GM21526 (cell line): ENCODE measurements at regions not wholly inside any gene's neighbourhood (a gene's known extent, or its start where the extent isn't known, plus 50 kb on each side); places are given as distances from the start of the nearest gene placed in this dataset.

Experiments used
- ATAC-seq: cut with Tn5 transposase; IDR thresholded peaks from one replicate; pipeline ENCODE4 v1.9.1; 2021; ENCODE audit warnings: moderate library complexity; ENCODE audit not compliant: unreplicated experiment, low FRiP score

- ATAC-seq = no peak
Observed at GRCh38 chr1:239772446-239772845, 319.2 kb upstream of the FMN2 start.

DNA sequence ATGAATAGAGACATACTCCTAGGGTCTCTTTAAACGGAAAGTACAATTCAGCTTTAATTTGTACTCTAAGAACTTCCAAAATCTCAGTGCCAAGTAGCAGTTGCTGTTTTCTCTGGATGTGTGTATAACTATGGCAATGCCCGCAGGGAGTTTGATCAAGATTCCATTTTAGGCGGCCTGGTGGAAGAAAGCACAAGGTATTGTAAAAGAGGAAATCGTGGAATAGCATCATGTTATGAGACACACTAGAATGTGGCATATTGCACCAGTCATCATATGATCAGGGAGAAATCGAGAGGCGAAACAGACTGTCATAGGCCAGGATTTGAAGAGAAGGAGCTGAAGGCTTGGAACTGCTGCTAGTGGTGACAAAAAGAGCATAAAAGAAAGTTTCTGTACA, 316.2 kb upstream of the FMN2 start:
- ATAC-seq = no peak

GRCh38 chr1:239778208-239778813, 313.4 kb upstream of the FMN2 start:
- ATAC-seq = no peak

DNA sequence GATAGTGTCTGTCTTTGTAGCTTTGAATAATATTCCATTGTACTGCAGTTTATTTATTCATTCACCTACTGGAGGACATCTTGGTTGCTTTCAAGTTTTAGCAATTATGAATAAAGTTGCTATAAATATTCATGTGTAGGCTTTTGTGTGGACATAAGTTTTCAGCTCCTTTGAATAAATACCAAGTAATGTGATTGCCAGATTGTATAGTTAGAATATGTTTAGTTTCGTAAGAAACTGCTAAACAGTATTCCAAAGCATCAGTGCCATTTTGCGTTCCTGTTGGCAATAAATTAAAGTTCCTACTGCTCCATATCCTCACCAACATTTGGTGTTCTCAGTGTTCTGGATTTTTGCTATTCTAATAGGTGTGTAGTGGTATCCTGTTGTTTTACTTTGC, 311.7 kb upstream of the FMN2 start:
- ATAC-seq = no peak

DNA sequence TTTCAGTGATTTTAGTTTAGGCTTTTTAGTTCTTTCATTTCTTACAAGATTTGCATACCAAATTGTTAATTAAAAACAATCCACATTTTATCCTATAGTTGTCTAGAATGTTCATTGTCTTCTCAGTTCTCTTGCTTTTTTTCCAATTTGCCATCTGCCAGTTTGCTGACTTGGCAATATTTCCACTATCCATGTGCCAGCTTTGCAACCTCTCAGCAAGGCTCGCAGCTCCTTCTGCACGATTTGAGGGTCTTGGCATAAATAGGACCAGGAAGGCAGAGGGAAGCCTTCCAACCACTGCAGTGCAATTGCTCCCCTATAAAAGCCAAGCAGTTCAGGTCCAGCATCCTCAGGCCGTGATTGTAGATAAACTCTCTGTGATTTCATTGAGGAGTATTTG, 306.8 kb upstream of the FMN2 start:
- ATAC-seq = no peak

GRCh38 chr1:239785576-239785975, 306.1 kb upstream of the FMN2 start:
- ATAC-seq = no peak

GRCh38 chr1:239786464-239786863, 305.2 kb upstream of the FMN2 start:
- ATAC-seq = no peak

- ATAC-seq = no peak
Observed at GRCh38 chr1:239792157-239792556, 299.5 kb upstream of the FMN2 start.

DNA sequence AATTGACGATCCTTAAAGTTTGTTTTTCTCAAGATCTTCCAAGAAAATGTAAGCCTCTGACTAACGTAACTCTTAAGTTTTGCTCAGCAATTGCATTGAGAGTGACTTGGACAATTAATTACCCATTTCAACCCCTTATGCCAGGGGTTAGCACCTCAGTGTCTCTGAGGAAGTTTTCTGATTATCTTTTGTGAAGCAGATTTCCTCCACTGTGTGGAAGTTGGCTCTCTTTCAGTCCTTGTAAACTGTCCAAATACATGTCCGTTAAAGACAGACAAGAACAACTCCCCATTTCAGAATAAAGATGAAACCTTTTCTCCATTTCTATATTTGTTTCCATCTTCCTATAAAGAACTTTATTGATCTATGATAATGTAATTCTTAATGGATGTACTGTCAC, 296.4 kb upstream of the FMN2 start:
- no peak for ATAC-seq

- no peak for ATAC-seq
Observed at GRCh38 chr1:239799617-239800016, 292.1 kb upstream of the FMN2 start.

DNA sequence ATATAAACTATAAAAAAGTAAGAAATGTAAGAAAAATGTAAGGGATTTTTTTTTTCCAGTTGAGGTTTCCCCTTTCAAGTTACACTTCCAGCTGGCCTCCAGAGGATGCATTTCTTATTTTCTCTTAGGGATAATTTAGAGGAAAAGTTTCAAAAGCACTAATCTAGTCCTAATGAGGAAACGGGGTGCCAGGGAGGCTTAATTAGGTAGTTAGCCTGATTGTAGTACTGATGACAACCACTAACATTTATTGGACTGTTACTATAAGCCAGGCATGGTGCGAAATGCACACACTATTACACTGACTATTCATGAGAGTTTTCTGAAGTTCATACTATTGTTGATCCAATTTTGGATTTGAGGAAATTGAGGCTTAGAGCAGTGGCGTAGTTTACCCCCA, 290.8 kb upstream of the FMN2 start:
- ATAC-seq = no peak

DNA sequence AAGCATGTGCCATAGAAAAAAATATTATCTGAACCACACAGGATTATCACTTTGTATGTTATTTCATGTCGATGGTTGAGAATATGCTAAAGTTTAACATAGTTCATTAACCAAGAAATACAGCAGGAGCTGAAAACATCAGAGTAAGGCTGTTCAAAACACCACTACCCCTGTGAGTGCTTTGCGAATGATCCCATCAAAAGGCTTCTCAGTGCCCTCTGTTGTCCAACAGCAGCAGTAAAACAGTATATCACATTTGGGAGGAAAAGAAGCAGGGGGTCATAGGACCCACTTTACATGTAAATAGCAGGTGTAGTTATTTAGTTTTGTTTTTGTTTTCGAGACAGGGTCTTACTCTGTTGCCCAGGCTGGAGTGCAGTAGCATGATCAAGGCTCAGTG, 289.4 kb upstream of the FMN2 start:
- ATAC-seq = no peak

DNA sequence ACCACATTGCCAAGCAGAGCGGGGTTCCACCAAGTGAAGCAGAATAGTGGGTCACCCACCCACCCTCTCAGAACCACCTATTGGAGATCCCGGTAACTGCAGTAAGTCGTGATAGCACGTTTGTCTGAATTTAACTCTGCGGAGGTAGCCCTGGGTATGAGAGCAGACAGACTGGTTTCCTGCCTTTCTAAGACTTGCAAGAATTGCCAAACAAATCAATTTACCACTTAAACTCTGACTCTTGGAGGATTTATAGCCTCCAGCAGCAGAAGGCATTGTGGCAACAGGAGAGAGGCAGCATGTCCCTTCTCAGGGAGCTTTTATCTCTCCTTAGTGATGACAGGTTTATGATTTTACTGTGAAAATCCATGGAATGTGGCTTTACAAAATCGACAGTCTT, 287.9 kb upstream of the FMN2 start:
- no peak for ATAC-seq

GRCh38 chr1:239804266-239804665, 287.4 kb upstream of the FMN2 start:
- ATAC-seq = no peak

DNA sequence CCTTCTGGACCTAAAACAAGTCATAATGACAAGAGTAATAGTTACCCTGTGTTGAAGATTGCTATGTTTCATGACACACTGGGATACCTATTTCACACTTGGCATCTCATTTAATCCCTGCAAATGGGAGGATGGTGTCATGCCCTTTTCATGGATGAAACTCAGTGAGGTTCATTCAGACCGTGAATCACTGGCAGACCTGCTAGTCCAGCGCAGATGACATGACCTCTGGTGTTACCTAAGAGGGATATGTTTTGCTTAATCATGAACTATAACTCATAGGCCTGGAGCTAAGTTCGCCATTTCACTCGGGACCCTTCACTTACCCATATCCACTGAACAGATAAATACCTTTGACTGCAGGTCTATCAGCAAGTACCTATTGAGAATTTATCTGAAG, 286.6 kb upstream of the FMN2 start:
- ATAC-seq = no peak

- ATAC-seq = no peak
Observed at GRCh38 chr1:239805851-239806772, 285.6 kb upstream of the FMN2 start.

DNA sequence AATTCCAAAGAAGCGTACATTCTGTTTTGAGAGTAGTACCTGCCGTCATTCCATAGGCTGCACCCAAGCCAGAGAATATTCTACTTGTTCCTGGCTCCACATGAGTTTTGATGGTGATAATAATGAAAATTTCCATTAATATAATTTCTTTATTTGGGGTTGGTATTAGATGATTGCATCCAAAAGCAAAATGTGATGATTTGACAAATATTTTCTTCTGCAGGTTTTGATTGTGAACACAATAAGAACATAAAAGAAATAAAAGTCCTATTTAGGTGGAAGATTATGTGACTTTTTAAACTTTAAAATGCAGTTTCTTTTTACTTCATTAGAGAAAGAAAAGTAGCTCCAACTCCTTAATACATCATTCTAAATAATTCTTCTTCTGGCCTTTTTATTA, 284.8 kb upstream of the FMN2 start:
- ATAC-seq = no peak

GRCh38 chr1:239807361-239807760, 284.3 kb upstream of the FMN2 start:
- no peak for ATAC-seq

GRCh38 chr1:239810061-239810481, 281.6 kb upstream of the FMN2 start:
- ATAC-seq = no peak

DNA sequence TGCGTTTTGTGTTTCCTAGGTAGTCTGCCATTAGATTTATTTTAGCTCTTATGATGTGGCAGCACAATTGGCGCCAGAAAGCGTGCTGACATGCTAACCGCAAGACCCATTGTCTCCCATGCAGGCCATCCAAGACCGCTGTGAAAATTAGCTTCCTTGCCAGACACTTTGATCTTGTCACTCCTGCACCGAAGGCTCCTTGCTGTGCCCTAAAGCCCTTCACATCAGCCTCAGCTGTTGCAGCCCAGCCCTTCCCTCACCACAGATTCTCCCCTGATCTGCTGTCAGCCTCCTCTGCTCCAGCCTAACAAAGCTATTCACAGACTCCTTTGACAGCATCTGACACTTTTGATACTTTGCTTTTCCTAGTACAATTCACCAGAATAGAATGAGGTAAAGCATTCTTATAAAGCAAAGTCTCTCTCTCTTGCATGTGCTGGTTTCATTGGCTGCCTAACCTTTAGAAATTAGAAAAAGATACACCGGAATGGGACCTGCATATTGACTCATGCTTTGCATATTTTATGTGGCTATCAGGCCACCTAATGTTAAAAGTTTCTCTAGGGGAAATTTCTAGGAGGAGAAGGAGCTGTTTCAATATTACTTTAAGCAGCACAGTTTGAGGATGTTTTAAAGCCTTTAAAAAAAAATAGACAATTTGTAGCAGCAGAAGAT, 280.3 kb upstream of the FMN2 start:
- no peak for ATAC-seq

GRCh38 chr1:239812580-239812979, 279.1 kb upstream of the FMN2 start:
- no peak for ATAC-seq
